A673 (cell line): ENCODE measurements at regions not wholly inside any gene's neighbourhood (a gene's known extent, or its start where the extent isn't known, plus 50 kb on each side); places are given as distances from the start of the nearest gene placed in this dataset.

Experiments
- BruUV-seq: library from RNA; stranded (reverse); fragments of 400-500 nt; replicated peaks from 2 replicates; lab custom pipeline; 2021; lab: Mats Ljungman, UMichigan
- CTCF ChIA-PET: fragments of 300-600 bp; sonication (Branson Sonifier 250); formaldehyde crosslinking; loops from one replicate; lab custom pipeline; 2022; ENCODE audit warnings: antibody characterized with exemption; lab: Charles Lee
- POLR2A ChIA-PET: fragments of 300-600 bp; sonication (Branson Sonifier 250); formaldehyde crosslinking; loops from one replicate; lab custom pipeline; 2022; ENCODE audit warnings: antibody characterized with exemption; ENCODE audit not compliant: low non-redundant PET; lab: Charles Lee
- DNase-seq: peaks from one replicate; pipeline ENCODE4 v3.0.0-alpha.2; 2015; ENCODE audit warnings: low spot score
- H3K27ac ChIP-seq: fragments of 200-600 bp; sonication (generic); 2 replicates; pipeline ENCODE4 v1.5.1; 2016; ENCODE audit warnings: mixed run types, low read depth, mild to moderate bottlenecking, mixed read lengths, antibody characterized with exemption, low read length; ENCODE audit not compliant: poor library complexity, severe bottlenecking
- H3K27me3 ChIP-seq: fragments of 200-600 bp; sonication (generic); replicated peaks from 2 replicates; pipeline ENCODE4 v1.6.1; 2017; ENCODE audit warnings: mixed run types, low read depth, mild to moderate bottlenecking, mixed read lengths, antibody characterized with exemption, low read length; ENCODE audit not compliant: insufficient read depth, poor library complexity
- H3K36me3 ChIP-seq: fragments of 200-600 bp; sonication (generic); 2 replicates; pipeline ENCODE4 v1.6.1; 2016; ENCODE audit warnings: mixed run types, mild to moderate bottlenecking, mixed read lengths, antibody characterized with exemption, low read length; ENCODE audit not compliant: insufficient read depth, poor library complexity, severe bottlenecking
- H3K4me1 ChIP-seq: fragments of 200-600 bp; sonication (generic); 2 replicates; pipeline ENCODE4 v1.6.1; 2017; ENCODE audit warnings: mixed run types, mild to moderate bottlenecking, mixed read lengths, antibody characterized with exemption, low read length; ENCODE audit not compliant: insufficient read depth, poor library complexity, severe bottlenecking
- H3K4me3 ChIP-seq: fragments of 200-600 bp; sonication (generic); 2 replicates; pipeline ENCODE4 v1.5.1; 2016; ENCODE audit warnings: low read depth, mixed run types, mild to moderate bottlenecking, mixed read lengths, low read length; ENCODE audit not compliant: poor library complexity, severe bottlenecking
- H3K9me3 ChIP-seq: fragments of 200-600 bp; sonication (generic); 2 replicates; pipeline ENCODE4 v1.6.1; 2016; ENCODE audit warnings: mixed run types, low read depth, mild to moderate bottlenecking, mixed read lengths, antibody characterized with exemption, low read length; ENCODE audit not compliant: poor library complexity, severe bottlenecking
- CTCF ChIP-seq: fragments of 300-800, 200-600 bp; sonication (generic); conservative IDR thresholded peaks from 2 replicates; pipeline ENCODE4 v1.5.1; 2017; ENCODE audit warnings: low read depth, mild to moderate bottlenecking, antibody characterized with exemption, low read length, moderate library complexity, mixed read lengths
- EZH2 ChIP-seq: fragments of 200-600 bp; sonication (generic); IDR thresholded peaks from 2 replicates; pipeline ENCODE4 v1.6.1; 2017; ENCODE audit warnings: borderline replicate concordance, low read depth, mild to moderate bottlenecking, mixed read lengths, antibody characterized with exemption, low read length; ENCODE audit not compliant: poor library complexity, severe bottlenecking
- intact Hi-C: fragments of 100-400 bp; cut with micrococcal nuclease; formaldehyde crosslinking; loops from one replicate; pipeline ENCODE4 v1.10.0; 2022; ENCODE audit not compliant: unreplicated experiment

DNA sequence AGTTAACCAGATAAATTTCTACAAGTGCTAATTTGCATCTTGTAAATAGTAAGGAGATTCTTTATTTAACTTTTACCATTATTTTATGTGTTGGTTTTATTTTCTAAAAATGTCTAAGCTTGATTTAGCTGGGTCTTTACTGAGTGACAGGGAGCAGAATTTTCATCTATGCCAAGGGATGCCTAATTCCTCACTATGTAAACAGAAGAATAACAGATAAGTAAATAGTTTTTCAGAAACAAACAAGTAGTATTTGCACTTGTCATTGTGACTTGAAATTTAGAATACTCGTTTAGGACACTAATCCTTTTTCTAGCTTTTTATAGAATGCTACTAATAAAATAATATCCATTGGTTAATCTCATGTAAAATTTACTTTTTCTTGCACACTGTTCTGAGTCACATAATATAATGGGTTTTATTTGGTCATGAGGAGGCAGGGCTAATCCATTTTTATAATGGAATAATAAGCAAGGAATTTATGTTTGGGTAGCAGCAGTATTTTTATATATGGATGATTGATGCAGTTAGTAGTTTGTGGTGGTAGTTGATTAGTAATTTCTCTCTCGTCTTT is 746.5 kb downstream of the SLC6A15 start:
- H3K36me3 ChIP-seq, result no peaks in the 10 kb centered on the region
- no TSS peak for BruUV-seq
- POLR2A ChIA-PET, result no interaction called here

GRCh38 chr12:84161296-84161695 is 751.3 kb downstream of the SLC6A15 start:
- intact Hi-C loops, result no loop called here
- TF ChIP-seq CTCF, result no peak
- TF ChIP-seq EZH2, result no peak
- no peaks in the 10 kb centered on the region for H3K36me3 ChIP-seq
- no peak overlapping the region for H3K4me3 ChIP-seq
- no peak for DNase-seq
- H3K27ac ChIP-seq, result no peak overlapping the region
- BruUV-seq, result no TSS peak
- H3K9me3 ChIP-seq, result no peaks in the 10 kb centered on the region
- H3K27me3 ChIP-seq, result no peaks in the 10 kb centered on the region
- ChIA-PET CTCF (no interaction called here), POLR2A (no interaction called here)
- no peaks in the 10 kb centered on the region for H3K4me1 ChIP-seq

More for the DNA sequence above, 746.5 kb downstream of the SLC6A15 start:
- Histone ChIP-seq H3K27me3 (no peaks in the 10 kb centered on the region), H3K9me3 (no peaks in the 10 kb centered on the region), H3K4me3 (no peak overlapping the region), H3K4me1 (no peaks in the 10 kb centered on the region), H3K27ac (no peak overlapping the region)
- no peak for DNase-seq
- CTCF ChIA-PET, result no interaction called here
- no peak for TF ChIP-seq EZH2
- no peak for TF ChIP-seq CTCF
- intact Hi-C loops, result no loop called here

GRCh38 chr12:84159260-84159659 is 753.3 kb downstream of the SLC6A15 start:
- no peak for DNase-seq
- H3K27me3 ChIP-seq, result no peaks in the 10 kb centered on the region
- CTCF ChIA-PET, result no interaction called here
- H3K36me3 ChIP-seq, result no peaks in the 10 kb centered on the region
- no TSS peak for BruUV-seq
- H3K4me3 ChIP-seq, result no peak overlapping the region
- no peak overlapping the region for H3K27ac ChIP-seq
- H3K9me3 ChIP-seq, result no peaks in the 10 kb centered on the region
- TF ChIP-seq EZH2, result no peak
- TF ChIP-seq CTCF, result no peak
- intact Hi-C loops, result no loop called here
- no peaks in the 10 kb centered on the region for H3K4me1 ChIP-seq
- POLR2A ChIA-PET, result no interaction called here
